GM21723 (cell line): ENCODE measurements at regions not wholly inside any gene's neighbourhood (a gene's known extent, or its start where the extent isn't known, plus 50 kb on each side); places are given as distances from the start of the nearest gene placed in this dataset.
A peak's percentile ranks its signal among the peaks of the same experiment; 100 is the strongest.

Experiments
- ATAC-seq: cut with Tn5 transposase; IDR thresholded peaks from one replicate; pipeline ENCODE4 v1.9.1; 2021; ENCODE audit warnings: mild to moderate bottlenecking, moderate library complexity; ENCODE audit not compliant: unreplicated experiment

- ATAC-seq = no peak
Observed at GRCh38 chr17:14833201-14833785, 431.8 kb downstream of the PMP22 start.

- ATAC-seq = no peak
Observed at GRCh38 chr17:14831491-14831890, 433.6 kb downstream of the PMP22 start.

- ATAC-seq = no peak
Observed at GRCh38 chr17:14827396-14827919, 437.7 kb downstream of the PMP22 start.

- no peak for ATAC-seq
Observed at GRCh38 chr17:14826358-14826757, 438.8 kb downstream of the PMP22 start.

- no peak for ATAC-seq
Observed at GRCh38 chr17:14818469-14818868, 446.7 kb downstream of the PMP22 start.

- no peak for ATAC-seq
Observed at GRCh38 chr17:14815079-14815478, 450.0 kb downstream of the PMP22 start.

- ATAC-seq = no peak
Observed at GRCh38 chr17:14813649-14814370, 451.3 kb downstream of the PMP22 start.

- ATAC-seq = no peak
Observed at GRCh38 chr17:14808425-14808824, 456.7 kb downstream of the PMP22 start.

GRCh38 chr17:14805348-14805747 lies 459.8 kb downstream of the PMP22 start:
- ATAC-seq = no peak

GRCh38 chr17:14803826-14804225 lies 461.3 kb downstream of the PMP22 start:
- ATAC-seq = no peak

GRCh38 chr17:14797801-14798200 lies 467.3 kb downstream of the PMP22 start:
- ATAC-seq = no peak

- ATAC-seq = no peak
Observed at GRCh38 chr17:14797021-14797420, 468.1 kb downstream of the PMP22 start.

GRCh38 chr17:14794961-14795360 lies 470.2 kb downstream of the PMP22 start:
- no peak for ATAC-seq

- no peak for ATAC-seq
Observed at GRCh38 chr17:14793237-14793636, 471.9 kb downstream of the PMP22 start.

- no peak for ATAC-seq
Observed at GRCh38 chr17:14792746-14793145, 472.4 kb downstream of the PMP22 start.

GRCh38 chr17:14791221-14791620 lies 473.9 kb downstream of the PMP22 start:
- ATAC-seq = no peak

- no peak for ATAC-seq
Observed at GRCh38 chr17:14790521-14790920, 474.6 kb downstream of the PMP22 start.

GRCh38 chr17:14784997-14785696 lies 480.0 kb downstream of the PMP22 start:
- peak; percentile 59 for ATAC-seq

- ATAC-seq = no peak
Observed at GRCh38 chr17:14781123-14781522, 480.2 kb downstream of the HS3ST3B1 start.

GRCh38 chr17:14780097-14780651 lies 479.3 kb downstream of the HS3ST3B1 start:
- ATAC-seq = no peak

GRCh38 chr17:14779241-14779640 lies 478.4 kb downstream of the HS3ST3B1 start:
- no peak for ATAC-seq

- no peak for ATAC-seq
Observed at GRCh38 chr17:14777291-14777690, 476.4 kb downstream of the HS3ST3B1 start.
